NCI-H2196 treated with DMSO at 0.1 percent for 48 hours (cell line): ENCODE measurements at regions not wholly inside any gene's neighbourhood (a gene's known extent, or its start where the extent isn't known, plus 50 kb on each side); places are given as distances from the start of the nearest gene placed in this dataset.
A peak's percentile ranks its signal among the peaks of the same experiment; 100 is the strongest.

Experiments
- DNase-seq: peaks from one replicate; lab custom pipeline; 2025; ENCODE audit not compliant: unreplicated experiment; lab: John Stamatoyannopoulos, UW

- peak; percentile 52 for DNase-seq
Observed at GRCh38 chr2:176501617-176502016, 232.4 kb downstream of the MTX2 start.

- DNase-seq, result no peak
Observed at GRCh38 chr2:176502619-176503018, 233.4 kb downstream of the MTX2 start.

GRCh38 chr2:176503776-176504175 lies 234.5 kb downstream of the MTX2 start:
- no peak for DNase-seq

GRCh38 chr2:176504440-176504839 lies 235.2 kb downstream of the MTX2 start:
- DNase-seq, result no peak

GRCh38 chr2:176507786-176508185 lies 238.5 kb downstream of the MTX2 start:
- no peak for DNase-seq

GRCh38 chr2:176508374-176508773 lies 239.1 kb downstream of the MTX2 start:
- no peak for DNase-seq

GRCh38 chr2:176508984-176509740 lies 239.9 kb downstream of the MTX2 start:
- no peak for DNase-seq

DNA sequence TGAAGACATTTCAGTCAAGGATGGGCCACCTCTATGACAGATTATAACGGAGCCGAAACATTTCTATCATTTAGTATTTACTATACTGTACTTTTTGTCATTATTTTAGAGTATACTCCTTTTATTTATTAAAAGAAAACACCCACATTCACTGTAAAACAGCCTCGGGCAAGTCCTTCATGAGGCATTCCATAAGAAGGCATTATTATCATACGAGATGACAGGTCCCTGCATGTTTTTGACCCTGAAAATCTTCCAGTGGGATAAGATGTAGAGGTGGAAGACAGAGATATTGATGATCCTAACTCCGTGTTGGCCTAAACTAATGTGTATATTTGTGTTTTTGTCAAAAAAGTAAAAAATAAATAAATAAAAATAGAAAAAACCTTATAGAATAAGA lies 245.0 kb downstream of the MTX2 start:
- no peak for DNase-seq

DNA sequence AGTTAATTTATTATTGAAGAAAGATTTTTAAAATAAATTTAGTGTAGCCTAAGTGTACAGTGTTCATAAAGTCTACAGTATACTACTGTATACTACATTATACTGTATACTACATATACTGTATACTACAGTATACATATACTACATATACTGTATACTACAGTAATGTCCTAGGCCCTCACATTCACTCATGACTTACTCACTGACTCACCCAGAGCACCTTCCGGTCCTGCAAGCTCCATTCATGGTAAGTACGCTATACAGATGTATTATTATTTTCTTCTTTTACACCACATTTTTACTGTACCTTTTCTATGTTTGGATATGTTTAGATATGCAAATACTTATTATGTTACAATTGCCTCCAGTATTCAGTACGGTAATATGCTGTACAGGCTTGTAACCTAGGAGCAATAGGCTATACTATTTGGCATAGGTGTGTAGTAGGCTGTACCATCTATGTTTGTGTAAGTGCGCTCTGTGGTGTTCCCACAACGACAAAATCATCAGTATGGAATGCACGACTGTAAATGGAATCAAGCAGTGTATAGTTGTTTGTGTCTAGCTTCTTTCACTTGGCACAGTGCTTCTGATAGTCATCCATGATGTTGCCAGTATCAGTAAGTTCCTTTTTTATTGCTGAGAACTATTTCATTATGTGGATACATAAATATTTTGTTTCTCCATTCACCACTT lies 245.7 kb downstream of the MTX2 start:
- DNase-seq, result no peak

GRCh38 chr2:176516051-176516602 lies 246.9 kb downstream of the MTX2 start:
- no peak for DNase-seq

GRCh38 chr2:176518823-176519222 lies 249.6 kb downstream of the MTX2 start:
- no peak for DNase-seq

- DNase-seq, result no peak
Observed at GRCh38 chr2:176521878-176522670, 252.8 kb downstream of the MTX2 start.

GRCh38 chr2:176525086-176525485 lies 255.8 kb downstream of the MTX2 start:
- DNase-seq, result no peak

DNA sequence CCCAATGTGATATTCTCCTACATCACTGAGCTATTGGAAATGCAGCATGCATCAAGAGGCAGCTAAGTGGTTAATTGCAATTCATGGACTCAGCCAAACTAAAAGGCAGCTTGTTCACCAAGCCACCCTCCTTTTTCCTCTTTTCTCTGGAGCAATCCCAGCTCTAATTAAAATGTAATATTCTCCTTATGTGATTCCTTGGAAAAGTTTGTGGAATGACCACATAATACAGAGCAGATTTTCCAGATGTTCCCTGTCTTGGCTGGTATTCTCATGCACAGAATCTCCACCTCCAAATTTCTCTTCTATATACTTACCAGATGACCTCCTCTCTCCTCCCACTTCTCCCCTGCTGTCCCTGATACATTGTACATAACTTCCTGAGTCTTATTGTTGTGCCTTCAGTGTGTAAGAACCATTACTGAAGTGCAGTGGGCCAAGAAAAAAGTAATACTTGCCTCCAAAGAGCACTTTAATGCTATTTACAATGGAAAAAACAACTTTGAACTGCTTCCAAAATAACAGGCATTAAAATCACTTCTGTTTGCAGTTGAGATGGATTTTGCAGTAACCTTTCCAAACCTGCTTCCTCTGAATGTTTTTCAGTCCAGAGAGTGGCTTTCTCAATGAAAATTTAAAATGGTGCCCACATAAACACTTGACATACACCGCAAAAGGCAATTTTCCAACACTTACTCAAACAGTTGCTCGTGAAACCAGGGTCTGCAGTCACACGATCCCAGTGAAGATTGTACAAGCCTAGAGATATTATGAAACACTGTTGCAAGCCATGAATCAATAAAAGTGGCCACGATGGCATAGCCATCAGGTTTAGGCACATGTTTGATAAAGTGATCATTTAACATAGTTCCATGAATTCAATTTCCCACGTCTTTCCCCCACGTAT lies 258.0 kb downstream of the MTX2 start:
- DNase-seq, result peak; percentile 22

DNA sequence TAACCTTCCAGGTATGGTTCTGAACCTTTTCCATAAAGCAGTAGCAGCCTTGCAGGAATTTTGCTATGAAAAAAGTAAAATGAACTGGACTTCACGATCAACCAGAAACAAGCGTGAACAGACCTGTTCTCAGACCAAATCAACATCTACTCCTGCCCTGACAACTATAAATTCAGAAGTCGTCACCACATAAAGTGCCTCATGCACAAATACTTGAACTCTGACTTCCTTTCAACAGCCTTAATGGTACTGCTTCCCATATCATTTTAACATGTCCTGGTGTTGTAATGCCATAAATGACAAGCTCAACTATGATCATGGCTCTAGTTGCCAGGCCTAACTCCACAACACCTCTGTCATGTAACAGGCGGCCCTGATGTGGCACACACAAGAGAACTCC lies 262.4 kb downstream of the MTX2 start:
- DNase-seq, result no peak

GRCh38 chr2:176533505-176534193 lies 264.4 kb downstream of the MTX2 start:
- no peak for DNase-seq

DNA sequence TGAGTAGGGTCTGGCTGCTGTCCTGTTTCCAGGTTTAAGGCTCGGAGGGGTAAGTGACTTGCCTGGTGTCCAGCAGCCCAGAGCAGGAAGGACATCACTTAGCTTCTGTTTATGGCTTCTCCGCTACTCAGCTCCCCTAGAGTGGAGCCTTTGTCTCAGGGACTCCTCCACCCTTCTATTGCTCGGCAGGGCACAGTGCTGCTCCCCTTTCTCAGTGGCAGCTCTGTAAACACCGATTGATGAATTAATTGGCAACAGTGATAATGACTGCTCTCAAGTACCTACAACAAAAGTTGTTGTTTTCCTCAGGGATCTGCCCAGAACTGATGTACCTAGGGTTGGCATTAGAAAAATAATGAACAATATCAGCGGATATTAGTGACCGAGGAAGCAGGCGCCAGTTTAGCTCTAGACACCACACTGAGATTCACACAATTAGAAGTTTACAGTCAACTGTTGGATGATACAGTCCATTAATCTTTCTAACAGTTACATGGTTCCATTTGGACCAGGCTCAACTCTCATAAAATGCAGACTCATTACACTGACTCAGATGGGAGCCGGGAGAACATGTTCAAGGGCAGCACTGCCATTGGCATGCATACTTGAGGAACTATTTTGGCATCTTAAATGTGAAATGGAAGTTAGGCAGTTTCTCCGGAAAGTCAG lies 265.7 kb downstream of the MTX2 start:
- DNase-seq, result peak; percentile 68

GRCh38 chr2:176535467-176536113 lies 266.3 kb downstream of the MTX2 start:
- peak; percentile 68 for DNase-seq
